GM12878 (cell line): ENCODE measurements at regions not wholly inside any gene's neighbourhood (a gene's known extent, or its start where the extent isn't known, plus 50 kb on each side); places are given as distances from the start of the nearest gene placed in this dataset.

ENCODE experiments used
- ATAC-seq: fragments of 200-7000 bp; cut with Tn5 transposase; 3 replicates; pipeline ENCODE4 v1.9.1; 2020; ENCODE audit warnings: mild to moderate bottlenecking, moderate library complexity
- BruUV-seq: library from RNA; stranded (reverse); fragments of 400-500 nt; replicated peaks from 2 replicates; lab custom pipeline; 2021; lab: Mats Ljungman, UMichigan
- CTCF ChIA-PET: fragments of 300-600 bp; sonication (Branson Sonifier 250); formaldehyde crosslinking; extraction: SDS; loops from one replicate; lab custom pipeline; 2021; ENCODE audit warnings: inconsistent platforms; lab: Yijun Ruan, JAX
- POLR2A ChIA-PET: fragments of 350-600 bp; formaldehyde crosslinking; extraction: SDS; loops from one replicate; lab custom pipeline; 2021; ENCODE audit warnings: inconsistent platforms; lab: Charles Lee
- RAD21 ChIA-PET: fragments of 300-600 bp; sonication (Branson Sonifier 250); formaldehyde crosslinking; loops from one replicate; lab custom pipeline; 2023; ENCODE audit warnings: antibody characterized with exemption; ENCODE audit not compliant: unreplicated experiment; lab: Charles Lee
- SMC1A ChIA-PET: fragments of 300-600 bp; sonication (Branson Sonifier 250); formaldehyde crosslinking; loops from one replicate; lab custom pipeline; 2023; ENCODE audit not compliant: unreplicated experiment, uncharacterized antibody; lab: Charles Lee
- DNase-seq: peaks from one replicate; pipeline ENCODE4 v3.0.0-alpha.2; 2011; ENCODE audit warnings: low read depth, low spot score
- FAIRE-seq: peaks from 3 replicates; lab custom pipeline; 2011; peaks lifted over from hg19 to GRCh38; lab: Jason Lieb, UNC
- H2AFZ ChIP-seq: 2 replicates; pipeline ENCODE4 v1.6.0; 2011; ENCODE audit warnings: low read depth, low read length, control low read depth; ENCODE audit not compliant: control insufficient read depth
- H3K27ac ChIP-seq: 2 replicates; pipeline ENCODE4 v1.5.1; 2011; ENCODE audit warnings: control low read depth; ENCODE audit not compliant: control insufficient read depth, insufficient read depth
- H3K27me3 ChIP-seq, 2 experiments: replicated peaks in 1 of 2; 2 replicates each; pipeline versions ENCODE4 v1.6.0 to v1.6.1; 2011; ENCODE audit warnings: low read length in 1 of 2; ENCODE audit not compliant: control insufficient read depth in 2 of 2, insufficient read depth in 2 of 2
- H3K36me3 ChIP-seq, 2 experiments: 2 replicates each; pipeline ENCODE4 v1.5.1; 2011; ENCODE audit warnings: low read length in 1 of 2; ENCODE audit not compliant: control insufficient read depth in 2 of 2, insufficient read depth in 2 of 2
- H3K4me1 ChIP-seq: 2 replicates; pipeline ENCODE4 v1.6.1; 2011; ENCODE audit warnings: mild to moderate bottlenecking, low read length, moderate library complexity, mixed read lengths; ENCODE audit not compliant: control insufficient read depth, insufficient read depth
- H3K4me2 ChIP-seq: 2 replicates; pipeline ENCODE4 v1.6.0; 2011; ENCODE audit warnings: control low read depth; ENCODE audit not compliant: control insufficient read depth, insufficient read depth
- H3K4me3 ChIP-seq: fragments of 200-600 bp; sonication (generic); 2 replicates; pipeline ENCODE4 v1.5.1; 2016
- H3K79me2 ChIP-seq: 2 replicates; pipeline ENCODE4 v1.6.0; 2011; ENCODE audit warnings: low read length; ENCODE audit not compliant: control insufficient read depth, insufficient read depth
- H3K9ac ChIP-seq: 2 replicates; pipeline ENCODE4 v1.8.0; 2011; ENCODE audit warnings: low read length, control low read depth, mixed read lengths; ENCODE audit not compliant: control insufficient read depth, insufficient read depth
- H3K9me3 ChIP-seq: replicated peaks from 3 replicates; pipeline ENCODE4 v1.5.1; 2011; ENCODE audit warnings: mild to moderate bottlenecking, low read length; ENCODE audit not compliant: control insufficient read depth, insufficient read depth
- H4K20me1 ChIP-seq: 2 replicates; pipeline ENCODE4 v1.6.0; 2011; ENCODE audit not compliant: control insufficient read depth, insufficient read depth
- CHD4 ChIP-seq: fragments of 200-600 bp; sonication (generic); IDR thresholded peaks from 2 replicates; pipeline ENCODE4 v1.6.1; 2016; ENCODE audit warnings: mild to moderate bottlenecking
- CREM ChIP-seq: IDR thresholded peaks from 2 replicates; pipeline ENCODE4 v1.6.1; 2014; ENCODE audit warnings: antibody characterized with exemption, low read depth
- HSF1 ChIP-seq: fragments of 150-350 bp; IDR thresholded peaks from 2 replicates; pipeline ENCODE4 v1.6.1; 2014; ENCODE audit warnings: mild to moderate bottlenecking, low read depth, low read length
- KLF5 ChIP-seq: fragments of 450-650 bp; IDR thresholded peaks from 2 replicates; pipeline ENCODE4 v1.6.1; 2014; ENCODE audit warnings: mild to moderate bottlenecking; ENCODE audit not compliant: partially characterized antibody
- NFXL1 ChIP-seq: fragments of 450-650 bp; IDR thresholded peaks from 2 replicates; pipeline ENCODE4 v1.6.1; 2017; ENCODE audit warnings: antibody characterized with exemption, mild to moderate bottlenecking, borderline replicate concordance
- POLR2AphosphoS5 ChIP-seq: IDR thresholded peaks from 2 replicates; pipeline ENCODE4 v1.6.1; 2011; ENCODE audit warnings: mild to moderate bottlenecking, low read length, inconsistent platforms
- RELA ChIP-seq: fragments of 450-650 bp; IDR thresholded peaks from 2 replicates; pipeline ENCODE4 v1.8.0; 2014; ENCODE audit warnings: borderline replicate concordance; ENCODE audit not compliant: partially characterized antibody
- SIN3A ChIP-seq: IDR thresholded peaks from 2 replicates; pipeline ENCODE4 v1.6.1; 2012; ENCODE audit warnings: low read depth, low read length, improper control_type of control experiment
- SIX5 ChIP-seq: IDR thresholded peaks from 2 replicates; pipeline ENCODE4 v1.6.1; 2011; ENCODE audit warnings: mild to moderate bottlenecking, low read depth, low read length, moderate library complexity; ENCODE audit not compliant: severe bottlenecking
- SP1 ChIP-seq: IDR thresholded peaks from one replicate; pipeline ENCODE4 v1.6.1; 2011; ENCODE audit warnings: low read depth, low read length
- SPI1 ChIP-seq: IDR thresholded peaks from 2 replicates; pipeline ENCODE4 v1.6.1; 2011; ENCODE audit warnings: low read depth, mild to moderate bottlenecking, low read length, moderate library complexity, borderline replicate concordance; ENCODE audit not compliant: insufficient read depth
- SREBF2 ChIP-seq: IDR thresholded peaks from 2 replicates; pipeline ENCODE4 v1.6.1; 2012; ENCODE audit warnings: mild to moderate bottlenecking, low read length
- SRF ChIP-seq, 2 experiments: IDR thresholded peaks; 2 replicates each; pipeline ENCODE4 v1.6.1; 2011; ENCODE audit warnings: low read depth in 2 of 2, low read length in 2 of 2, mild to moderate bottlenecking in 1 of 2, moderate library complexity in 1 of 2
- TARDBP ChIP-seq: IDR thresholded peaks from 2 replicates; pipeline ENCODE4 v1.6.1; 2016; ENCODE audit warnings: borderline replicate concordance
- ZBED1 ChIP-seq: IDR thresholded peaks from 2 replicates; pipeline ENCODE4 v1.6.1; 2016; ENCODE audit warnings: borderline replicate concordance
- WGBS: methylation state at CpG from one replicate; pipeline ENCODE4 v1.1.6; 2016; ENCODE audit warnings: low lambda C conversion rate; ENCODE audit not compliant: insufficient replicate concordance, insufficient coverage; ENCODE audit errors: missing lambda C conversion rate; 5-methylcytosine and 5-hydroxymethylcytosine counted together
- in situ Hi-C: fragments of 300-500 bp; cut with MboI; formaldehyde crosslinking; loops from 9 replicates; pipeline ENCODE4 v1.14.3; 2018; ENCODE audit warnings: mixed read lengths
- intact Hi-C: fragments of 100-400 bp; cut with micrococcal nuclease; formaldehyde crosslinking; loops from one replicate; pipeline ENCODE4 v1.14.2; 2022; ENCODE audit not compliant: unreplicated experiment
- TF ChIP-seq, protein P1 (sequence below): fragments of 150-350 bp; IDR thresholded peaks from 2 replicates; pipeline ENCODE4 v1.6.1; 2016; ENCODE audit warnings: low read depth, low read length
- TF ChIP-seq, protein P2 (sequence below): IDR thresholded peaks from 2 replicates; pipeline ENCODE4 v1.6.1; 2012; ENCODE audit warnings: low read depth, low read length, improper control_type of control experiment

DNA sequence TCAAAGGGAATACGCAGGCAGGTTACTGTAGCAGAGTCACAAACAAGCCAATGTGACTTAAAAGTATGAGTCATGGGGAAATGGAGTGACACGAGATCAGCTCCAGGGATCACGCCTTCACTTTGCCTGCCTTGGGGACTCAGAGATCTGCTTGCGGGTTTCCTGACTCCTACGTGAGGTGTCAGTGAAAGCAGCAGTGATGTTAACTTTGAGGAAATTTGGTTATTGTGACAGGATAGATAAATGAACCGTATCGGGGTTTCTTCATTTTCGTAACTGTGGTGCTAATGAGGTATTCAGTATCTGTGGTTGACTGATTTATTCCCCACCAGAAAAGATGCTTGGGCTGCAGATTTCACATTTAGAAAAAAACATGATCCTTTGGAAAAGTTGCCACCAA is 383.3 kb upstream of the ZFP42 start (continued):
- TF ChIP-seq, protein P1, sequence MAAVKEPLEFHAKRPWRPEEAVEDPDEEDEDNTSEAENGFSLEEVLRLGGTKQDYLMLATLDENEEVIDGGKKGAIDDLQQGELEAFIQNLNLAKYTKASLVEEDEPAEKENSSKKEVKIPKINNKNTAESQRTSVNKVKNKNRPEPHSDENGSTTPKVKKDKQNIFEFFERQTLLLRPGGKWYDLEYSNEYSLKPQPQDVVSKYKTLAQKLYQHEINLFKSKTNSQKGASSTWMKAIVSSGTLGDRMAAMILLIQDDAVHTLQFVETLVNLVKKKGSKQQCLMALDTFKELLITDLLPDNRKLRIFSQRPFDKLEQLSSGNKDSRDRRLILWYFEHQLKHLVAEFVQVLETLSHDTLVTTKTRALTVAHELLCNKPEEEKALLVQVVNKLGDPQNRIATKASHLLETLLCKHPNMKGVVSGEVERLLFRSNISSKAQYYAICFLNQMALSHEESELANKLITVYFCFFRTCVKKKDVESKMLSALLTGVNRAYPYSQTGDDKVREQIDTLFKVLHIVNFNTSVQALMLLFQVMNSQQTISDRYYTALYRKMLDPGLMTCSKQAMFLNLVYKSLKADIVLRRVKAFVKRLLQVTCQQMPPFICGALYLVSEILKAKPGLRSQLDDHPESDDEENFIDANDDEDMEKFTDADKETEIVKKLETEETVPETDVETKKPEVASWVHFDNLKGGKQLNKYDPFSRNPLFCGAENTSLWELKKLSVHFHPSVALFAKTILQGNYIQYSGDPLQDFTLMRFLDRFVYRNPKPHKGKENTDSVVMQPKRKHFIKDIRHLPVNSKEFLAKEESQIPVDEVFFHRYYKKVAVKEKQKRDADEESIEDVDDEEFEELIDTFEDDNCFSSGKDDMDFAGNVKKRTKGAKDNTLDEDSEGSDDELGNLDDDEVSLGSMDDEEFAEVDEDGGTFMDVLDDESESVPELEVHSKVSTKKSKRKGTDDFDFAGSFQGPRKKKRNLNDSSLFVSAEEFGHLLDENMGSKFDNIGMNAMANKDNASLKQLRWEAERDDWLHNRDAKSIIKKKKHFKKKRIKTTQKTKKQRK = no peak
- TF ChIP-seq, all 136 proteins: peak for 0

GRCh38 chr4:187613089-187613839 is 382.3 kb upstream of the ZFP42 start:
- WGBS = 64% methylated on average over 41 of the region's 46 CpGs
- no TSS peak for BruUV-seq
- Histone ChIP-seq H3K27ac (no peak overlapping the region), H3K27me3 (no peaks in the 10 kb centered on the region), H3K4me1 (no peaks in the 10 kb centered on the region), H3K4me2 (no peak overlapping the region), H2AFZ (no peak overlapping the region), H3K9me3 (no peaks in the 10 kb centered on the region; the same call in 2 of the 3 replicates), H3K36me3 (no peaks in the 10 kb centered on the region), H3K9ac (no peak overlapping the region), H4K20me1 (no peaks in the 10 kb centered on the region), H3K4me3 (no peak overlapping the region), H3K79me2 (no peaks in the 10 kb centered on the region)
- ChIA-PET POLR2A (no interaction called here), CTCF (no interaction called here), RAD21 (no interaction called here), SMC1A (no interaction called here)
- no peak for ATAC-seq
- intact Hi-C loops (no loop called here), in situ Hi-C loops (no loop called here)
- FAIRE-seq = no peak
- DNase-seq = no peak
- TF ChIP-seq SIN3A (no peak), SP1 (no peak), CREM (no peak), SPI1 (no peak), RELA (no peak), CHD4 (no peak), POLR2AphosphoS5 (no peak), KLF5 (no peak), HSF1 (no peak), ZBED1 (no peak), NFXL1 (no peak), SREBF2 (no peak), SRF (IDR thresholded peaks at IDR 0.05; ENCODE audit: low read depth in 2 of 2, low read length in 2 of 2) (no peak), TARDBP (no peak), SIX5 (no peak)
- TF ChIP-seq, protein P2, sequence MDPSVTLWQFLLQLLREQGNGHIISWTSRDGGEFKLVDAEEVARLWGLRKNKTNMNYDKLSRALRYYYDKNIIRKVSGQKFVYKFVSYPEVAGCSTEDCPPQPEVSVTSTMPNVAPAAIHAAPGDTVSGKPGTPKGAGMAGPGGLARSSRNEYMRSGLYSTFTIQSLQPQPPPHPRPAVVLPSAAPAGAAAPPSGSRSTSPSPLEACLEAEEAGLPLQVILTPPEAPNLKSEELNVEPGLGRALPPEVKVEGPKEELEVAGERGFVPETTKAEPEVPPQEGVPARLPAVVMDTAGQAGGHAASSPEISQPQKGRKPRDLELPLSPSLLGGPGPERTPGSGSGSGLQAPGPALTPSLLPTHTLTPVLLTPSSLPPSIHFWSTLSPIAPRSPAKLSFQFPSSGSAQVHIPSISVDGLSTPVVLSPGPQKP = no peak
